HG02852 (cell line): ENCODE measurements at regions not wholly inside any gene's neighbourhood (a gene's known extent, or its start where the extent isn't known, plus 50 kb on each side); places are given as distances from the start of the nearest gene placed in this dataset.

Source experiments
- ATAC-seq: cut with Tn5 transposase; IDR thresholded peaks from one replicate; pipeline ENCODE4 v1.9.1; 2021; ENCODE audit warnings: mild to moderate bottlenecking, moderate library complexity; ENCODE audit not compliant: unreplicated experiment

DNA sequence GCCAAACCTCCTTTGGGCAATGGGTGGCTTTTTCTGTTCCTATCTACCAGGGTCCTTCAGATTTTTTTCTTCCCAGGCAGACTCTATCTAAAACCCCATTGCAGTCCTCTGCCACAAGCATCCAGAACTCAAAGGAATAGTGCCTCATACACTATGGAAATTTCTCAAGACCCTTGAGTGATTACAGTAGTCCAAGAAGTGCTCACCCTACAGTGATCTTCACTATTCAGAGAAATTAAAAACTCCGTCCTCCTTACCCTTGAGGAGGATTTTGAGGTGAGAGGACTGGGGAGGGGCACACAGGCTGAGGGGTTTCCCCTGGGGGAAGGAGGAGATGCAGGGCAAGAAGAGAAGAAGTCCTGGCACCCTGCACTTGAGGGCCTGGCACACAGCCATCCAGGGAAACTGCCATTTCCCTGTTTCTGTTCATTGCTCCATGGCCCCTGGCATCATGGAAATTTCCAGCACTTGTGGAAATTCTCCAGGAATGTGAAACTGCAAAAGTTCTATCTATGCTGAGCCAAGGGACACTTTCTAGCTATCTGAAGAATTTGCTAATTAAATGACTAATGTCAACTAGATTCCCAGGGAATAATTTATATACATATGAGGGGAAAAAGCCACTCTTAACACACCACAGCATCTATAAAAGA lies 102.5 kb upstream of the ATP1B1 start:
- ATAC-seq: no peak

DNA sequence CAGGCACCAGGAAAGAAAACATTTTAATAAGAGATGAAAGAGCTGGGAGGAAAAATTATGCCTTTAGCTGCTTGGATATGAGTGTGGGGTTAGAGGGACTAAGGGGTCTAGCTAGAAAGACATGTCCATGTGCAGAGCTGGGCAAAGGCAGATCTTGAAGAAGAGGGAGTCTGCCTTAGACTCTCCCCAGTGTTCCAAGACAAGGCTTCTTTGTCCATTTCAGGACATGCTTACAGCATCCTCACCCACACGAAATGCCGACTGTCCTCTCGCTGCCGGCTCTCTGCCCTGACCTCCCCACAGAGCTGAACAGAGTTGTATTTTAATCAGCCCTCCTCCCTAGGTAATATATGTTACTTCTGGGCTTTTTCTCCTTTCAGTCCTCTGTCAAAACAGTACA lies 100.7 kb upstream of the ATP1B1 start:
- ATAC-seq: no peak

DNA sequence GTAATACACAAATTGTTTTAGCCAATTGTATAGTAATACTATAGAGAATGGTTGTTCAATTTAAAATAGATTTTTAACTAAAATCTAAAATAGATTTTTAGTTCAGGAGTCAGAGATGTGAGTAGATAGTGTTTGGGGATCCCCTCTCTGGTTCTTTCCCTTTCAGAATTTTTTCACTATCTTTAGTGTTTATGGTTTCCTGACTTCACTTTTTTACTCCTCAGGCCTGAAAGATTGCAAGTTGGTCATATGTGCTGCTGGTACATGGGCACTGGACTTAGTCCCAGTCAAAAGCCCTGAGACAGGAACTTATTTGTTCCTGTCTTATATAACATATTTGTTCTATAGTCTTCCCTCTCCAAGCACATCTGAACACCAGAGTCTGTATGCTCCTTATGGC lies 96.8 kb upstream of the ATP1B1 start:
- ATAC-seq: peak; percentile 58

GRCh38 chr1:169012416-169012815 lies 94.1 kb upstream of the ATP1B1 start:
- ATAC-seq: peak; percentile 75

GRCh38 chr1:169013821-169014220 lies 92.7 kb upstream of the ATP1B1 start:
- no peak for ATAC-seq

GRCh38 chr1:169015464-169015863 lies 91.0 kb upstream of the ATP1B1 start:
- ATAC-seq: no peak

DNA sequence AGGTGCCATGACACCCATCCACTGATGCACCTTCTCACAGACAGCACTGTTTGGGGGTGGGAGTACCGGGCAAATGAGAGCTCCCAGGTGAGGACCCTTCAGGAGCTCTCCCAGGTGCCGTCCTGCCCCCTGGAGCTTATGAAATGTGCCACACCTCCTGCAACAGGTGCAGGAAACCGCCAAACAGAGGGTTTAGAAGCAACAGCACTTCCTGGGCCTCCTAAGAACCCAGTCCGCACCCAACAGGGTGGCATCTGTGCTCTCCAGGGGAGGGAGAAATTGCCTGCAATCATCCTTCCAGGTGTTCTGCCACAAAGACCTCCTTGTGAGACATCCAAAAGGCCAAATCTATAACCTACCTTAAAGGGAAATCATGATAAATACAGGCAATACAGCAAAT lies 87.7 kb upstream of the ATP1B1 start:
- ATAC-seq: no peak

DNA sequence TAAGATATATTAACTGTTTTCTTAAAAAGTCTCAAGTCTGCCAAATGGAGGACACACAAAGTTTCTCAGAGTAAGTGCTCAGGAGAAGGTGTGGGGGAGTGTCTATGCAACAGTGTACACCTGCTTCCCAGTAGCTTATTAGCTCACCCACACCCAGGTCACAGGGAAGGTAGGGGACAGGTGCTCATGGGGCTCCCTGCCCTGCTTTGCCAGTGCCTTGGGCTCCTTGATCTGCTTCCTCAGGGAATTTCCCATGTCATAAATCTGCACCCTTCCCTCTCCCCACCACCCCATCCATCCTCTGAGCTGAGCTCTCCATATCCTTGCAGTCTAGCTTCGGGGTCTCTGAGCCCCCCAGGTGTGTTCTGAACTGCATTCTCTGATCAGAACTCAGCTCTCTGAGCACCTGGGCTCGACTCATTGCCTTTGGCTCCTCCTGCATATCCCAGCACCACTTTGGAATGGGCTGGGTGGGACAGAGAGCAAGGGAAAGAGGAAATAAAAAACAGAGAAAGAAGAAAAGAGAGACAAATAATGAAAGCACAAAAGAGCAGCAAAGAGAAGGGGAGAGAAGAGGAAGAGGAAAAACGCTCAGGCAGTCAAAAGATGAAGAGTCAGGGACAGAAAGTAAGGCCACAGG lies 87.0 kb upstream of the ATP1B1 start:
- ATAC-seq: no peak

DNA sequence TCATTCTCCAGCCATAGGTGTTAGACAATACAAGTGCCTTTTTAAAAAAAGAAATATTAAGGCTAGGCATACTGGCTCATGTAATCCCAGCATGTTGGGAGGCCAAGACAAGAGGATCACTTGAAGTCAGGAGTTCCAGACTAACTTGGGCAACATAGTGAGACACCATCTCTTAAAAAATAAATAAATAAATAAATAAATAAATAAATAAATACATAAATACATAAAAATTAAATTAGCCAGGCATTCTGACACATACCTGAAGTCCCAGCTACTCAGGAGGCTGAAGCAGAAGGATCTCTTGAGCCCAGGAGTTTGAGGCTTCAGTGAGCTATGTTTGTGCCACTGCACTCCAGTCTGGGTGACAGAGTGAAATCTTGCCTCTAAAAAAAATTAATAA lies 85.8 kb upstream of the ATP1B1 start:
- ATAC-seq: no peak

DNA sequence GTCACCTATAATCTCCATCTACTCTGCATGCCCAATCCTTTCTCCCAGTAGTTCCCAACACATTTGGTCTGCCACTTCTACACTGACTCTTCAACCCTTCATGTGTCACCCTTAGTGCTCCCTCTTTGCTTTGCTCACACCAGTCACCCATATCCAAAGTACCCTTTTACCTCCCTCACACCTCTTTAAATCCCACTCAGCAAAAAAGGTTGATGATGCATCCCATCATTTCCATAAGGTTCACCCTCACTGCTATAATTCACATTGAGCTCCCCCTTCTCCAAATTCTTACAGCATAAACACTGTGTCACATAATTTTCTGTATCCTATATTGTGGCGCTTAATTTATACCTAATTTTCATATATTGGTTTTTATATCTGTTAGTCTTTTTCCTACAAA lies 83.8 kb upstream of the ATP1B1 start:
- ATAC-seq: no peak

- no peak for ATAC-seq
Observed at GRCh38 chr1:169024255-169024654, 82.2 kb upstream of the ATP1B1 start.

GRCh38 chr1:169024800-169025271 lies 81.7 kb upstream of the ATP1B1 start:
- peak; percentile 88 for ATAC-seq

- no peak for ATAC-seq
Observed at GRCh38 chr1:169025412-169025811, 81.1 kb upstream of the ATP1B1 start.

- ATAC-seq: no peak
Observed at GRCh38 chr1:169027607-169028320, 78.7 kb upstream of the ATP1B1 start.

- ATAC-seq: no peak
Observed at GRCh38 chr1:169031566-169032224, 74.8 kb upstream of the ATP1B1 start.

DNA sequence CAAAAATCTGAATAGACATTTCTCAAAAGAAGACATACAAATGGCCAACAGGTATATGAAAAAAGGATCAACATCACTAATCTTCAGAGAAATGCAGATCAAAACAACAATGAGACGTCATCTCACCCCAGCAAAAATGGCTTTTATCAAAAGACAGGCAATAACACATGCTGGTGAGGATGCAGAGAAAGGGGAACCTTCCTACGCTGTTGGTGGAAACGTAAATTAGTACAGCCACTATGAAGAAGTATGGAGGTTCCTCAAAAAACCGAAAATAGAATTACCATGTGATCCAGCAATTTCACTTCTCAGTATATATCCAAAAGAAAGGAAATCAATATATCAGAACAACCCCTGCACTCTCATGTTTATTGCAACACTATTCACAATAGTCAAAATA lies 65.1 kb upstream of the ATP1B1 start:
- ATAC-seq: no peak

- ATAC-seq: no peak
Observed at GRCh38 chr1:169042377-169042776, 64.1 kb upstream of the ATP1B1 start.

DNA sequence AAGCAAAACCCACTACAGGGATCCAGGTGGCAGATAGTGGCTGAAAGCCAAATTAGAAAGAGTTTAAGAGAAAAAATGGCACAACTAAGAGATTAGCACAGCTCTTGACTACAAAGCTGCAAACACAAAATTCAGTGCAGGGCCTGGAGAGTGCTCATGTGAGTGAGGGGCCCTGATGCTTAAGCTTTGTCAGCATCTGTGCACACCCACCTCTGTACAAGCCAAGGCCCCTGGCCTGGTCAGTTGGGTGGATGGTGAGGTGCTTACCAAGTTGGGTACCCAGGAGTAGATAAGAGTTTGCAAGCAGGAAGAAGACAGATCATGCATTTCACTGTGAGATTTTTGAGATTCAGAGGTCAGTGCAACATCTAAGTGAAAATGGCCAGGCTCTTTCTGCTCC lies 62.7 kb upstream of the ATP1B1 start:
- ATAC-seq: no peak

DNA sequence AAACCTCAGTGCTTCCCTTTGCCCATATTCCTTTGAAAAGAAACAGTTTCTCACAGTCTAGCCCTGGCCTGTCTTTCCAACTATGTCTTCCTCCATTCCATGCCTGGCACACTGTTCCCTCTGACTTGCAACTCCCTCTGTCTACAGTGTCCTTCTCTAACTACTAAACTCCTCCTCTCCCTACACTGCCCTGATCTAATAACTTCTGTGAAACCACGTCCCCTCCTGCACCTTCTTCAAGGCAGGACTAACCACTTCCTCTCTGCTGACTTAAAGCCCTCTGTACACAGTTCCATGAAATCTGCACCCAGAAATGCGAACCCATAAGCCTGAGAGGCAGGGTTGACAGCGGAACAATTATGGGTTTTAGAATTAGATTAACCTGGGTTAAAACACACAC lies 62.2 kb upstream of the ATP1B1 start:
- ATAC-seq: peak; percentile 91

DNA sequence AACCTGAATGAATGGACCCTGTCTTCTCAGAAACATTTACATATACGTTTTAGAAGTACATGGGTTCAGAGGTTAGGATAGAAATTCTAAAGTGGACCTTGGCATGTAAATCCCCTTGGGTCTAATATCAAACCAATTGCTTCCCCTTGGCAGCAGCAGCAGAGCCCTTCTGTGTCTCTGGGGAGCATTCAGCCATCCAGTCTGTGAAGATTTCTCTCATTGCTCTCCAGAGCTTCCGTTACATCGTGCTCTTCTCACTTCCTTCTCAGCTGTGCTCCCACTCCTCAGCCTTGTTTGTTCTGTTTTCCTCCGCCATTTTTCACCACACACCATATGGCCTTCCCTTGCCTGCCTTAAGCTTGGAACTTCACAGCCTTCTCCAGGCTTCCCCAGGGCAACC lies 61.5 kb upstream of the ATP1B1 start:
- ATAC-seq: no peak

GRCh38 chr1:169046671-169047070 lies 59.8 kb upstream of the ATP1B1 start:
- ATAC-seq: no peak

- no peak for ATAC-seq
Observed at GRCh38 chr1:169047074-169047473, 59.4 kb upstream of the ATP1B1 start.
